ENCODE measurements at regions not wholly inside any gene's neighbourhood (a gene's known extent, or its start where the extent isn't known, plus 50 kb on each side); places are given as distances from the start of the nearest gene placed in this dataset.

GRCh38 chr12:29944269-29945000 lies 160.7 kb upstream of the TMTC1 start:
- H3K27me3 ChIP-seq = no peaks in the 10 kb centered on the region
- H3K9me3 ChIP-seq = no peaks in the 10 kb centered on the region
- no peak overlapping the region for H3K4me3 ChIP-seq
- WGBS = 99% methylated on average over 2 of the region's 2 CpGs
- TF ChIP-seq EP300 (IDR thresholded peaks at IDR 0.05) (no peak), POLR2A (IDR thresholded peaks at IDR 0.05) (no peak), POLR2AphosphoS5 (IDR thresholded peaks at IDR 0.05) (no peak)
- TF ChIP-seq, protein P1, sequence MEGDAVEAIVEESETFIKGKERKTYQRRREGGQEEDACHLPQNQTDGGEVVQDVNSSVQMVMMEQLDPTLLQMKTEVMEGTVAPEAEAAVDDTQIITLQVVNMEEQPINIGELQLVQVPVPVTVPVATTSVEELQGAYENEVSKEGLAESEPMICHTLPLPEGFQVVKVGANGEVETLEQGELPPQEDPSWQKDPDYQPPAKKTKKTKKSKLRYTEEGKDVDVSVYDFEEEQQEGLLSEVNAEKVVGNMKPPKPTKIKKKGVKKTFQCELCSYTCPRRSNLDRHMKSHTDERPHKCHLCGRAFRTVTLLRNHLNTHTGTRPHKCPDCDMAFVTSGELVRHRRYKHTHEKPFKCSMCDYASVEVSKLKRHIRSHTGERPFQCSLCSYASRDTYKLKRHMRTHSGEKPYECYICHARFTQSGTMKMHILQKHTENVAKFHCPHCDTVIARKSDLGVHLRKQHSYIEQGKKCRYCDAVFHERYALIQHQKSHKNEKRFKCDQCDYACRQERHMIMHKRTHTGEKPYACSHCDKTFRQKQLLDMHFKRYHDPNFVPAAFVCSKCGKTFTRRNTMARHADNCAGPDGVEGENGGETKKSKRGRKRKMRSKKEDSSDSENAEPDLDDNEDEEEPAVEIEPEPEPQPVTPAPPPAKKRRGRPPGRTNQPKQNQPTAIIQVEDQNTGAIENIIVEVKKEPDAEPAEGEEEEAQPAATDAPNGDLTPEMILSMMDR (IDR thresholded peaks at IDR 0.05) = no peak
- H3K27ac ChIP-seq = no peak overlapping the region
- H3K36me3 ChIP-seq = no peaks in the 10 kb centered on the region
- no peaks in the 10 kb centered on the region for H3K4me1 ChIP-seq
- no peak for DNase-seq (ENCODE audit: low spot score in 2 of 2)

DNA sequence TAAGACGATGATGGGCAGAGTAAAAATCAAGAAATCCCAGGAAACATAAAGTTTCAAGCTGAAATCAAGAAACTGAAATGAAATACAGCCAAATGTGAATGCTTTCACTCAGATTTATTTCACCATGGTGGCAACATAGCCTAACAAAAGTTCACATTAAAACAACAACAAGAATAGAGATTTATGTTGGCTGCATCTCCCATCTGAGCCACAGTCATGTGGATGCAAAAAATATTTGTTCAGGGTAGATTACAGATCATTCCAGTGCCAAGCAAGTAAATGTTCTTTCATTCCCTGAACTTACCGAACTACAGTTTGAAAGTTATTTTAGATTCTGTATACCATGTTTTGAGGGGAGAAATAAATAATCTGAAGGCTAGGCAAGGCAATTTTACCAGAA lies 159.9 kb upstream of the TMTC1 start:
- H3K27ac ChIP-seq = no peak overlapping the region
- 67% methylated on average over 2 of the region's 2 CpGs for WGBS
- H3K4me3 ChIP-seq = no peak overlapping the region
- H3K27me3 ChIP-seq = no peaks in the 10 kb centered on the region
- no peak for DNase-seq (ENCODE audit: low spot score in 2 of 2)
- no peaks in the 10 kb centered on the region for H3K4me1 ChIP-seq
- TF ChIP-seq POLR2A (IDR thresholded peaks at IDR 0.05) (no peak), POLR2AphosphoS5 (IDR thresholded peaks at IDR 0.05) (no peak), EP300 (IDR thresholded peaks at IDR 0.05) (no peak)
- TF ChIP-seq, protein P1 (IDR thresholded peaks at IDR 0.05) = no peak
- H3K9me3 ChIP-seq = no peaks in the 10 kb centered on the region
- H3K36me3 ChIP-seq = no peaks in the 10 kb centered on the region

GRCh38 chr12:29940811-29941210 lies 157.1 kb upstream of the TMTC1 start:
- Histone ChIP-seq H3K9me3 (no peaks in the 10 kb centered on the region), H3K27ac (no peak overlapping the region), H3K4me1 (no peaks in the 10 kb centered on the region), H3K4me3 (no peak overlapping the region), H3K27me3 (no peaks in the 10 kb centered on the region), H3K36me3 (no peaks in the 10 kb centered on the region)
- TF ChIP-seq, protein P1 (IDR thresholded peaks at IDR 0.05) = no peak
- no peak for DNase-seq (ENCODE audit: low spot score in 2 of 2)

GRCh38 chr12:29930503-29930902 lies 146.8 kb upstream of the TMTC1 start:
- TF ChIP-seq POLR2A (IDR thresholded peaks at IDR 0.05) (no peak), POLR2AphosphoS5 (IDR thresholded peaks at IDR 0.05) (no peak), EP300 (IDR thresholded peaks at IDR 0.05) (no peak)
- TF ChIP-seq, protein P1 (IDR thresholded peaks at IDR 0.05) = no peak
- Histone ChIP-seq H3K9me3 (no peaks in the 10 kb centered on the region), H3K4me3 (no peak overlapping the region), H3K27me3 (no peaks in the 10 kb centered on the region), H3K4me1 (no peaks in the 10 kb centered on the region), H3K27ac (no peak overlapping the region), H3K36me3 (no peaks in the 10 kb centered on the region)
- no peak for DNase-seq (ENCODE audit: low spot score in 2 of 2)

DNA sequence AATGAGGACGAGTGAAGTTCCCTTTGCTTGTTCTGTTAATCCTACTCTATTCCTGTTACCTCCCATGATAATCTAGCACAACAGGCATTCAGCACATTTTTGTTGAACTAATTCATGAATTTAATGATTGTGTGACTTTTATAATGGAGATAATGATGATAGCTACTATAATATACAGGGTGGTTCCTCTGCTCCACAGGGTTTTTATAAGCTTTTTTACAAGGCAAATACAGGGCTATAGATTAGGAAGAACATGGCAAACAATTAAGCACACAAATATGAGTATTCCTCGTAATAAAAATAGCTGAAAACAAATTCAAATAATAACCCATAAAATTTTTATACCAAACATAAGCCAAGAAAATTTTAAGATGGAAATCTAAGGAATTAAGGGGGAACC lies 145.6 kb upstream of the TMTC1 start:
- H3K27ac ChIP-seq = no peak overlapping the region
- no peak for DNase-seq (ENCODE audit: low spot score in 2 of 2)
- H3K9me3 ChIP-seq = no peaks in the 10 kb centered on the region
- no peaks in the 10 kb centered on the region for H3K4me1 ChIP-seq
- H3K4me3 ChIP-seq = no peak overlapping the region
- 62% methylated on average over 2 of the region's 2 CpGs for WGBS
- TF ChIP-seq EP300 (IDR thresholded peaks at IDR 0.05) = no peak
- no peak for TF ChIP-seq POLR2AphosphoS5 (IDR thresholded peaks at IDR 0.05)
- no peak for TF ChIP-seq POLR2A (IDR thresholded peaks at IDR 0.05)
- TF ChIP-seq, protein P1 (IDR thresholded peaks at IDR 0.05) = no peak
- H3K27me3 ChIP-seq = no peaks in the 10 kb centered on the region
- no peaks in the 10 kb centered on the region for H3K36me3 ChIP-seq

Measured in suprapubic skin (tissue), 4 donors.